GM12872 (cell line): ENCODE measurements at regions not wholly inside any gene's neighbourhood (a gene's known extent, or its start where the extent isn't known, plus 50 kb on each side); places are given as distances from the start of the nearest gene placed in this dataset.

Experiments used
- TF ChIP-seq, protein P1 (sequence below): IDR thresholded peaks from 3 replicates; pipeline ENCODE4 v1.5.1; 2011; ENCODE audit warnings: low read depth, mild to moderate bottlenecking, low read length, moderate library complexity; ENCODE audit not compliant: insufficient read depth

DNA sequence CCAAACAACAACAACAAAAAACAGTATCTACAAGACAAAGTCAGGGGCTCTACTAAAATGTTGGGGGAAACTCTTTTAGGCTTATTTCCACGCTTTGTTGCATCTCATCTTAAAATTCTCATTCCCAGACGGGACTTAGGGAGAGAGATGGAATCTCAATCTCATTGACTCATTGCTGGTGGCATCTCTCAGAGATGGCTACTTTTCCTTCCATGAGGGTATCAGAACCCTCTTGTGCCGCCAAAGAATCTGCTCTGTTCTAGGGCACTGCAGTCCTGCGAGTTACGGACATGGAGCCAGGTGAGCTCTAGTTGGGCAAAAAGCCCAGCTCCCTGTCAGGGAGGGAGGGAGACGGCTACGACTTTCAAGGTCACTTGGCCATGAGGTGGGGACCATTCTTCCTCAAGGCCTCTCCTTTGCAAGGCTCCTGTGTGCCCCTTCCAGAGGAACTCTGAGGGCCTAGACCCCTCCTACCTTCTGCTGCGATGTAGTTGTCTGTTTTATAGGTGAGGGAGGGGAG lies 68.0 kb downstream of the MYCN start:
- TF ChIP-seq, protein P1, sequence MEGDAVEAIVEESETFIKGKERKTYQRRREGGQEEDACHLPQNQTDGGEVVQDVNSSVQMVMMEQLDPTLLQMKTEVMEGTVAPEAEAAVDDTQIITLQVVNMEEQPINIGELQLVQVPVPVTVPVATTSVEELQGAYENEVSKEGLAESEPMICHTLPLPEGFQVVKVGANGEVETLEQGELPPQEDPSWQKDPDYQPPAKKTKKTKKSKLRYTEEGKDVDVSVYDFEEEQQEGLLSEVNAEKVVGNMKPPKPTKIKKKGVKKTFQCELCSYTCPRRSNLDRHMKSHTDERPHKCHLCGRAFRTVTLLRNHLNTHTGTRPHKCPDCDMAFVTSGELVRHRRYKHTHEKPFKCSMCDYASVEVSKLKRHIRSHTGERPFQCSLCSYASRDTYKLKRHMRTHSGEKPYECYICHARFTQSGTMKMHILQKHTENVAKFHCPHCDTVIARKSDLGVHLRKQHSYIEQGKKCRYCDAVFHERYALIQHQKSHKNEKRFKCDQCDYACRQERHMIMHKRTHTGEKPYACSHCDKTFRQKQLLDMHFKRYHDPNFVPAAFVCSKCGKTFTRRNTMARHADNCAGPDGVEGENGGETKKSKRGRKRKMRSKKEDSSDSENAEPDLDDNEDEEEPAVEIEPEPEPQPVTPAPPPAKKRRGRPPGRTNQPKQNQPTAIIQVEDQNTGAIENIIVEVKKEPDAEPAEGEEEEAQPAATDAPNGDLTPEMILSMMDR = no peak

DNA sequence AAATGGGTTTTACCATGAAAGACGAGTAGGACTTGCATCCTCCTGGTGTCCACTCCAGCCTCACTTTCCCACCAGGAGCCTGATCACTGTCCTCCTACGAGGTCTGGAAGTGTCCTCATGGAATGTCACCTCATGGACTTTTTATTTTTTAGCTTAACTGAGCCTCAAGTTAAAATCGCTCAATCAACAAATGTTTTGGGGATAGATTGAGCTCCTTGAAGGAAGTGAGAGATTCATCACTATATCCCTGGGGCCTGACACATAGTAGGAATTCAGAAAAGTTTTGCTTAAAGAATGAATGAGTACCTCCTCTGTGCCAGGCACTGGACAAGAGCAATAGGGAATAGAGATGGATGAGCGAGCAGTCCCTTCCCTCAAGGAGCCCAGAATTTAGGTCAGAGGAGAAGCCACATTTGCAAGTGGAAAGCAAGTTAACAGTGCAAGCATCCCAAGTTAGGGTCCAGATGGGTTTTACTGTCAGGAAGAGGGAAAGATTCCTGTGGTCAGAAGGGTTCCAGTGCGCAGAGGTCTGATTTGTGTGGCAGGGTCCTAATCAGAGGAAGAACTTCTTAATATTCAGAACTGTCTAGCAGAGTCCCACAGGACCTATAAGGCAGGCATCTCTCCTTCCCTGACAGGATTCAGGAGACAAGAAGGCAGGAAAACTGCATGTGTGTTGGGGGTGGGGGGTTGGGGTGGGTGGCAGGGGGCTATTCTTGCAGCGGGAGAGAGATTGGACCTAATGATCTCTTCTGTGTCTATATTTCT lies 67.0 kb downstream of the MYCN start:
- TF ChIP-seq, protein P1 = no peak

DNA sequence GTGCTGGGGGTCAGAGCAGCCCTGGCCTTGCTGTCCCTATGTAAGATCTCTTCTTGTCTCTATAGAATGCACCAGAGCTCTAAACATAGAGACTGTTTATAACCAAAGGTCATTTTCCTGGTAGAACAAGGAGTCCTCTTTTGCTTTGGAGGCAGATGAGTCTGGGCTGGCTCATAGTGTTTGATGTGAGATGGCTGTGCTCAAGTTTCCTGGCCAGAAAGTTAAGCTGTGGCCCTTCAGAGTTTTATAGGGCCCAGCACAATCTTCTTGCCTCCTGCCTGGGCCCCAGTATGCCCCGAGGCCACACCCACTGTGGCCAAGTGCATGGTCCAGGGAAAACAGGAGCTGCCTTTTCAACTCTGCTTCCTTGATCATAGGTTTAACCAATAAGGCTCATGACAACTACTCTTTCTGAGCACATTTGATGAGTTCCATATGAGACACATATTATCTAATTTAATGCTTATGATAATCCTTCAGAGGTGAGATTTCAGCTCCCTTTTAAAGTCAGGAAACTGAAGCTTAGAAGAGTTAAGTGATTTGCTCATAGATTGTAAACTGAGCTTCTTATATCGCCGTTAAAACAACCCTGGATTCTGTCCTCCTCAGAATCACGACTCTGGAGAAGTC lies 66.3 kb downstream of the MYCN start:
- TF ChIP-seq, protein P1 = no peak

DNA sequence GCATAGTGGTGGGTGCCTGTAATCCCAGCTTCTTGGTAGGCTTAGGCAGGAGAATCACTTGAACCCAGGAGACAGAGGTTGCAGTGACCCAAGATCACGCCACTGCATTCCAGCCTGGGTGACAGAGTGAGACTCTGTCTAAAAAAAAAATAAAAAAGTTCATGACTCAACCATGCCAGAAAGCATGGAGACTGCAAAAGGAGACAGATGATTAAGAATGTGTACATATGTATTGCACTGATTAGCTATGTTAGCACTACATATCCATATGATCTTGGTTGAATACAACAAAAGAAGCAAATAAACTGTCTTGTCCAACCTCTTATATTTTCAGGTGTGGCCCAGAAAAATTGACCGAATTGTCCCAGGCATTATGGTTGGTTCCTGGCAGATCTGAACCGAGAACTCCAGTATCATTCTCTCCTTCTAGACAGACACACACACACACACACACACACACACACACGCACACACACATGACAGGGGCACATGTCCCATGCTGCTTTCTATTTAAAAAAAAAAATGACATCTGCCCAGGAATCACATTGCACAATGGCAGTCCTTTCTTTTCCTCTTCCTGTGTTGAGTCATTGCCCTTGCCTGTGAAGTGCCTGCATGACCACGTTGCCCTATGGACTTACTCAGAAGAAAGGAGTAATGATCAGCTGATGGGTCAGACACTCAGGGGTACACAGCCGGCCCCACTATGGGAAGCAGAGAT lies 65.6 kb downstream of the MYCN start:
- TF ChIP-seq, protein P1 = no peak

DNA sequence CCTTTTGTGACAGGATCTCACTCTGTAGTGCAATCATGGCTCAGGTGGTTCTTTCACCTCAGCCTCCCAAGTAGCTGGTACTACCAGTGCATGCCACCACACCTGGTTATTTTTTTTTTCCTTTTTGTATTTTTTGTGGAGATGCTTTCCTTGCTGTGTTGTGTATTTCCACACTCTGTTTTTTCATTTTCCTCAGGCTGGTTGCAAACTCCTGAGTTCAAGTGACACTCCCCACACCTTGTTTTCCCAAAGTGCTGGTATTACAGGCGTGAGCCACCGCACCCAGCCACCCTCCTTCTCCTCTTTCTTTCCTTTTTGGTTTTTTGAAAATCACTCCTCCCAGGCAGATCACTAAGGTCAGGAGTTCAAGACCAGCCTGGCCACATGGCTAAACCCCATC lies 65.0 kb downstream of the MYCN start:
- TF ChIP-seq, protein P1 = no peak

DNA sequence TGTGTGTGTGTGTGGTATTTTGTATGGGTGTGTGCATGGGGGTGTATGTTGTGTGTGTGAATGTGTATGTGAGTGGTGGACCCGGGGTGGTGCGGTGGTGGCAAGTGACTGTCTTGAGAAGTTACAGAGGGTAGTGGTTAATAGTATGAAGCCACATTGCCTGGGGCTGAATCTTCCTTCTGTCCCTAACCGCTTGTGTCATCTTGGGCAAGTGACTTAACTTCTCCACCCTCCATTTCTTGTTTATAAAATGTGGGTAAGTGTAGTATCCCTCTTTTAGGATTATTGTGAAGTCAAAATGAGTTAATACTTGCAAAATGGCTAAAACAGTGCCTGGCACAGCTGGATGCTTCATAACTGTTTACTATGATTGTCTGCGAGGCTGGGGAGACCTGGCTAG lies 63.5 kb downstream of the MYCN start:
- TF ChIP-seq, protein P1 = no peak

DNA sequence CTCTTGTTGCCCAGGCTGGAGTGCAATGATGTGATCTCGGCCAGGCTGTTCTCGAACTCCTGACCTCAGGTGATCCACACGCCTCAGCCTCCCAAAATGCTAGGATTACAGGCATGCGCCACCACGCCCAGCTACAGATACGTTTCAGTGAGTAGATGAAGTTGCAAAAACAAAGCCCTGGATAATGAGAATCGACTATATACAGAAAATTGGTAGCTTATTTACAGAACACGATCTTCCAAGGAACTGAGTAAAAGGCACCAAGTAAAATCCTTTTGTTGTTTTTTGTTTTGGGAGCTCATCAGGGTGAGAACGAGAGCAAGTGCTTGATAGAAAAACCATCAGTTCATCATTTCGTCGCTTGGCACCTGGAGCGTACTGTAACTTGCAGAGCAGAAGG lies 62.8 kb downstream of the MYCN start:
- TF ChIP-seq, protein P1 = no peak
